ENCODE measurements at regions not wholly inside any gene's neighbourhood (a gene's known extent, or its start where the extent isn't known, plus 50 kb on each side); places are given as distances from the start of the nearest gene placed in this dataset.

DNA sequence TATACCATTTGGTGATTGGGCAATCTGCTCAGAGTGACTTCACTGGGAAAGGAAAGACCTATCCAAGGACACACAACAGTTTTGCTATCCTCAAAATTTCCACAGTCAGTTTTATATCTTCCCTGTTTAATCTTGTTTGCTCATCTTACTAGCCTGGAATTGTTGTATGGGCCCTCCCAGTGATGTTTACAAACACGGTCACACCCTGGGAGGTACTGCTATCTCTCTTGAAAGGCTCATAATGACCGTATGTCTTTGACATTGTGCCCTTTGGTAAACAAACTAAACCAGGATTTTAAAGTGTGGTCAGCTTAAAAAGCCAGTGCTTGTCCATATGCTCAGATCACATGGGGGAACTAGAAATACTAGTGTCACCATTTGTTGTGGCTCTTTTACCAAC is 277.0 kb downstream of the CDH2 start:
- H2BK5ac ChIP-seq (ENCODE audit: low read depth, low read length, poor library complexity, severe bottlenecking): no peak overlapping the region
- 30% methylated on average over 2 of the region's 2 CpGs; no CpG with 5 or more reads in 1 of the 2 experiments for WGBS, 2 experiments (ENCODE audit: extremely low coverage in 2 of 2, insufficient read length in 1 of 2)
- no TSS peak for BruUV-seq (replicated peaks)

More for the DNA sequence above, 277.0 kb downstream of the CDH2 start:
- no peaks in the 10 kb centered on the region for H4K20me1 ChIP-seq (ENCODE audit: insufficient read depth, low read length)
- CTCF ChIA-PET: no interaction called here
- intact Hi-C loops (cut with micrococcal nuclease): no loop called here
- no peak overlapping the region for H3K18ac ChIP-seq (ENCODE audit: low read depth, low read length)
- H3K27me3 ChIP-seq (ENCODE audit: control insufficient read depth, insufficient read depth, low read length): peaks cover 2% of the 10 kb centered on the region; the same call in 1 of the 2 replicates
- no peaks in the 10 kb centered on the region for H3K36me3 ChIP-seq (ENCODE audit: control insufficient read depth, insufficient read depth, low read length)
- no peak overlapping the region for H2AFZ ChIP-seq (replicated peaks; ENCODE audit: low read length, poor library complexity)
- H4K5ac ChIP-seq (ENCODE audit: low read depth, low read length): no peak overlapping the region
- no peak for ATAC-seq (ENCODE audit: low read depth)
- no peak overlapping the region for H3K4me3 ChIP-seq (ENCODE audit: insufficient read depth, low read depth, low read length)
- H2BK20ac ChIP-seq (ENCODE audit: low read depth, low read length): no peak overlapping the region
- H3K9me1 ChIP-seq (ENCODE audit: insufficient read depth, low read length): no peaks in the 10 kb centered on the region
- H3K9ac ChIP-seq (ENCODE audit: low read depth, low read length): no peak overlapping the region
- no peaks in the 10 kb centered on the region for H3K4me1 ChIP-seq (ENCODE audit: control insufficient read depth, insufficient read depth, low read length)
- no peak overlapping the region for H3K14ac ChIP-seq (replicated peaks; ENCODE audit: low read depth, low read length)
- no peak overlapping the region for H3K56ac ChIP-seq (ENCODE audit: extremely low read depth, insufficient read depth, low read length)
- no peak overlapping the region for H3K4me2 ChIP-seq (ENCODE audit: low read depth, low read length)
- H3K79me1 ChIP-seq (ENCODE audit: low read depth in 1 of 2, low read length in 2 of 2): no peaks in the 10 kb centered on the region
- no peak overlapping the region for H2BK120ac ChIP-seq (ENCODE audit: low read depth, low read length)
- no peaks in the 10 kb centered on the region for H3K9me3 ChIP-seq (ENCODE audit: control insufficient read depth, insufficient read depth, low read length)
- no peak overlapping the region for H2AK9ac ChIP-seq (replicated peaks; ENCODE audit: low read depth, low read length, poor library complexity)
- no peak overlapping the region for H2AK5ac ChIP-seq (ENCODE audit: low read depth, low read length)
- dilution Hi-C loops (cut with HindIII; ENCODE audit: low sequenced_read_pairs, unreplicated experiment): no loop called here
- H3K23ac ChIP-seq (ENCODE audit: low read depth, low read length): no peak overlapping the region
- POLR2A ChIA-PET (ENCODE audit: unreplicated experiment): no interaction called here
- in situ Hi-C loops (cut with MboI; ENCODE audit: low sequenced_read_pairs): no loop called here
- H4K91ac ChIP-seq (ENCODE audit: insufficient read depth, low read depth, low read length): no peak overlapping the region
- H2BK15ac ChIP-seq (ENCODE audit: low read depth, low read length): no peak overlapping the region
- peak; percentile 47; the same call in 1 of the 2 replicates for TF ChIP-seq CEBPB (IDR thresholded peaks at IDR 0.05; ENCODE audit: low read depth, low read length)
- TF ChIP-seq BHLHE40 (IDR thresholded peaks at IDR 0.05; ENCODE audit: low read depth, low read length): no peak
- TF ChIP-seq, protein P1, sequence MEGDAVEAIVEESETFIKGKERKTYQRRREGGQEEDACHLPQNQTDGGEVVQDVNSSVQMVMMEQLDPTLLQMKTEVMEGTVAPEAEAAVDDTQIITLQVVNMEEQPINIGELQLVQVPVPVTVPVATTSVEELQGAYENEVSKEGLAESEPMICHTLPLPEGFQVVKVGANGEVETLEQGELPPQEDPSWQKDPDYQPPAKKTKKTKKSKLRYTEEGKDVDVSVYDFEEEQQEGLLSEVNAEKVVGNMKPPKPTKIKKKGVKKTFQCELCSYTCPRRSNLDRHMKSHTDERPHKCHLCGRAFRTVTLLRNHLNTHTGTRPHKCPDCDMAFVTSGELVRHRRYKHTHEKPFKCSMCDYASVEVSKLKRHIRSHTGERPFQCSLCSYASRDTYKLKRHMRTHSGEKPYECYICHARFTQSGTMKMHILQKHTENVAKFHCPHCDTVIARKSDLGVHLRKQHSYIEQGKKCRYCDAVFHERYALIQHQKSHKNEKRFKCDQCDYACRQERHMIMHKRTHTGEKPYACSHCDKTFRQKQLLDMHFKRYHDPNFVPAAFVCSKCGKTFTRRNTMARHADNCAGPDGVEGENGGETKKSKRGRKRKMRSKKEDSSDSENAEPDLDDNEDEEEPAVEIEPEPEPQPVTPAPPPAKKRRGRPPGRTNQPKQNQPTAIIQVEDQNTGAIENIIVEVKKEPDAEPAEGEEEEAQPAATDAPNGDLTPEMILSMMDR (conservative IDR thresholded peaks at IDR 0.05; ENCODE audit: low read depth, low read length): no peak
- TF ChIP-seq RCOR1 (IDR thresholded peaks at IDR 0.05; ENCODE audit: insufficient replicate concordance, low read length): no peak
- no peak for DNase-seq
- no peak overlapping the region for H3K27ac ChIP-seq (ENCODE audit: insufficient read depth, low read length)
- no peak overlapping the region for H4K8ac ChIP-seq (ENCODE audit: low read depth in 2 of 2, low read length in 2 of 2)
- no peak overlapping the region for H3K4ac ChIP-seq (ENCODE audit: low read depth, low read length)
